NCI-H2227 (cell line): ENCODE measurements at regions not wholly inside any gene's neighbourhood (a gene's known extent, or its start where the extent isn't known, plus 50 kb on each side); places are given as distances from the start of the nearest gene placed in this dataset.
"Not testable (repeated sequence)": the region's sequence is repeated elsewhere in the genome, so short reads cannot be mapped to it uniquely, and the experiment has no call there.

Experiments used
- DNase-seq: peaks from one replicate; lab custom pipeline; 2025; ENCODE audit not compliant: unreplicated experiment; lab: John Stamatoyannopoulos, UW

DNA sequence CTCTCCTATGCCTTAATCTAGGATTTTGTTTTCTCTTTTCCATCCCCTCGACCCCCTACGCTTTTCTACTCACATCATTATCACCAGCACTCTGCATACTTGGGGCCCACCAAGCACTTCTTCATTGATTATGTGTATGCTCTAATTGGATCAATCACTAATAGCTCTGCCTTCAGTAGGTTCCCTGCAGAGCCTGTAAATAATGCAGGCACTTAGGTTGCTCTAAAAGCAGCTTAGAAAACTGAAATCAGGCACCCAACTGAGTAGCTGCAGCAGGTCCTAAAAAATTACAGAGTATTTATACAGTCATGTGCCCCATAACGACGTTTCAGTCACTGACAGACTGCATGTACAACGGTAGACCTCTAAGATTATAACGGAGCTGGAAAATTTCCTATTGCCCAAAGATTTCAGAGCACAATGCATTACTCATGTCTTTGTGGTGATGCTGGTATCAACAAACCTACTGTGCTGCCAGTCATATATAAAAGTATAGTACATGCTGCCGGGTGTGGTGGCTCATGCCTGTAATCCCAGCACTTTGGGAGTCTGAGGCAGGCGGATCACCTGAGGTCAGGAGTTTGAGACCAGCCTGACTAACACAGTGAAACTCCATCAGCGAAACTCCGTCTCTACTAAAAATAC, 280.4 kb downstream of the HS3ST3B1 start:
- no peak for DNase-seq

DNA sequence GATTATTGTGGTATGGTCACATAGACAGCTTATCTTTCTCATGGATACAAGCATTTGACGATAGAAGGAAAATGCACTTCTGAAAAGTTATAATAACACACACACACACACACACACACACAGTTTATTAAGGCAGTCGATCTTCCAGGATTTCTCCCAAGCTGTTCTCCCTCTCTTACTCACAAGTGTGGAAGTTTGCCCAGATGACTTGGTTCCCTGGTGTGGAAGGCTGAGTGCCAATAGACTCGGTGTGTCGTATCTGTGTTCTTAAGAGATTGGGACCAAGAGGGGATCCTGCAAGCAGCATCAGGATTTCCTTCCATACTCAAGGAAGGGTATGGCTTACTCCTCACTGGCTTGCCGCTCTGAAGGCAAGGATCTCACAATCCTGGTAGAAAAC, 279.6 kb downstream of the HS3ST3B1 start:
- DNase-seq, result no peak

GRCh38 chr17:14579716-14580115, 278.8 kb downstream of the HS3ST3B1 start:
- no peak for DNase-seq

DNA sequence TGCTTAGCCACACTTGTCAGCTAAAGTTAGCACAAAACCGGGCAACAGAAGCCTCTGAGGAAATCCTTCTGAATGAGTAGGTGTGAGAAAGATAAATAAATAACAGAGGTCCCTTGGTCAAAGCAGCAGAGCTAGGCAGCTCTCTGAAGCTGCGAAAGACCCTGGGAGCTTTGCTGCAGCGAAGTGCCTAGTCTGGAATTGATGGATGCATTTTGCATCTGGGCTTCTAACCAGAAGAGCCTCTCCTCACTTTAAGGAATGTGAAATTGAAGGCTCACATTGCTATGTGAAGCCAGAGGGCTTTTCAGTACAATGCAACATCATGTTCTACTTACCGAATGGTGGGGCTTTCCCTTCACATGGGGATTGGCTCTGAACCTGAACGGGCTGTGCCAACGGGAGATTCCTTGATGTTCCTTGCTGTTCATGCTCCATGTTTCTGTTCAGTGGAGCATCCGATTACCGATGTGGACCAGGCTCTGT, 274.6 kb downstream of the HS3ST3B1 start:
- DNase-seq, result no peak

GRCh38 chr17:14560325-14560724, 259.4 kb downstream of the HS3ST3B1 start:
- not testable (repeated sequence) for DNase-seq

DNA sequence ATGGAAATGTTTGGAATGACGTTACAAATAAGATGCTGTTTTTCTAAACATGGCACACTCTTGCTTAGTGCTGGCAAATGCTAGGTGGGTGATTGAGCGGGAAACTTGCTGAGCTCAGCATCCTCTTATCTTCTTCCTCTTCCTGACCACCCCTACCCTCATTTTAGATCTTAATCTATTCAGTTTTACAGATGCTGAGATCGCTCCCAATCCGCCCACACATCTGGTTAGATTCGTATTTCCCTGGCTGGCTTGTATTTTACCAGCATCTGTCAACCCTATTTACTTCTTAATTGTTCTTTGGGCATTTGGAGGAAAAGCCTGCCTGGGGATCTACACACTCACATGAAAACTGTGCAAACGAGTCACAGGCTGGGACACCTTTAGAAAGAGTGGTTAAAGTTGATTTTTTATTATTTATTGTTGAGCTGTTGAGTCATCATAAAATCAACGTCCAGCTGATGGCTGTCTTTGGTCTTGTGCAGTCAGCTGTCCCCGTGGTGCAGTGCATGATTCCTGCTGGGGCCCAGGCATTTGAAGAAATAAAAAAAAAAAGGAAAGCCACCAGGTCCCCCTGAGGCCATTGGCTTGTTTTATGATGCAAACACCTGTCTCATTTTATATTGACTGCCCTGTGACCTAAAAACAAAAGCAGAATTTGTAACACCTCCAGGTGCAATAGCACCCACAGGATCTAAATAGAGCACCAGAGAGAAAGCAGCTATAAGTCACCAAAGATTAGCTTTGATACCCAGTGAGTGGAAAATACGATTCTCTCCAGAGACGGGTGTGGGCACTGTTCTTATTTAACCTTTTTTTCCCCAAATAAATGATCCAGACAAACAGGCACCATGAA, 258.6 kb downstream of the HS3ST3B1 start:
- DNase-seq, result no peak

DNA sequence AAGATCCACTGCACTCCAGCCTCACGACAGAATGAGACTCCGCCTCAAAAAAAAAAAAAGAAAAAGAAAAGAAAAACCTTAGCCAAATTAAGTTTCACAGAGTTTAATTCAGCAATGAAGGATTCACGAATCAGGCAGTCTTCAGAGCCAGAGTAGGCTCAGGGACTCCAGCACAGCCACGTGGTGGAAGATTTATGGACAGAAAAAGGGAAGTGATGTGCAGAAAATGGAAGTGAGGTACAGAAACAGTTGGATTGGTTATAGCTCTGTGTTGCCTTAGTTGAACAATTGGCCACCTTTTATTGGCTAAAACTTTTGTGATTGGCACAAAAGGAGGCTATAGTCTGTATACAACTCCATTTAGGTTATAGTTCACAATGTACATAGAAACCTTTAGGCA, 256.6 kb downstream of the HS3ST3B1 start:
- no peak for DNase-seq

DNA sequence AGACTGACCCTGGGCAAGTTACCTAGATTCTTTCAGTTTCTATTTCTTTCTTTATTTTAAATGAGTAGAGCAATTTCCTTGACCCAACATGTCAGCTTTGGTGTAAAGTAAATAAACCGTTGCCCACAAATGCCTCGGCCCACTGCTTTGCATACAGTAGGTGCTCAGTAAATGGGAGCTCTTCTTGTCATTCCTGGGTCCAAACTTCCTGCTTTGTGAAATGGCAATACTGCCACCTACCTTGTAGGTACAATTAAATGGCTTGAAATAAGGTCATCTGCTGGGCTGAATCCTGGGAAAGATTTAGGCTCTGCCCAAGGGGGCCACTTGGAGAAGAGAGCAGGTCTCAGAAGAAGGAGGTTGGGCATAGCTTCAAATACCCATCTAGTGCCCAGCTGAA, 253.0 kb downstream of the HS3ST3B1 start:
- no peak for DNase-seq

DNA sequence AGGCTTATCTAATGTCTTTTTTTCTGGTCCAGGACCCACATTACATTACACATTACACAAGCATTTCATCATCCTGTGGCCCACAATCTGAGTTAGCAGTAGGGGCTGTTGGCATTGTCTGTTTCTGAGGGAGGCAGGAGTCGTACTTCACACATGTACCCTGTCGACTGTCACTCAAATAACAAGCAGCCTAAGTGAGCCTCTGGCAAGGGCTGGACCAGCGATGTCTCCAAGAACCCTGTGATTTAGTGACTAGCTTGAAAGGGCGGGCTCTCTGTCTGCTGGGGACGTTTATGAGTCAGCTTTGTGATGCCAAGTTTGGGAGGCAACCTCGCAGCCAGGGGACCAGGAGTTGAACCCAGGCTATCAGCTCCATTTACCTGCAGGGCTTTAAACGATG, 251.4 kb downstream of the HS3ST3B1 start:
- no peak for DNase-seq

DNA sequence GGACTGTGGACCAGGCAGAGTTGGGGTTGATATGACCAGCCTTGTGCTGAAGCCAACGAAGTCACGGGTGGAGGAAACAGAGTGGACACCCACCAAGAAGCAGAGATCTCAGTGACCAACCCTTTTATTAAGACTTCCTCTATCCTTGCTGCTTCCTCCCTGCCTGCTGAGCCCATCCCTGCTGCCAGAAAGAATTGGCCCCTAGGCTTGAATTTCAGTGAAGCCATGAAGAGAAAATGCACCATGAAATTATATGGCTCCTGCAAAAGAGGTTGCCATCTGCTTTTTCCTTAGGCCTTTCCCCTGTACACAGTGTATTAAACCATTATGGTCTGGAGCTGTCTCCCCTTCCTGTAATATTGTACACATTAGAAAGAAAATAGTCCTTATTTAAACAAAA, 246.7 kb downstream of the HS3ST3B1 start:
- no peak for DNase-seq

GRCh38 chr17:14547016-14547415, 246.1 kb downstream of the HS3ST3B1 start:
- no peak for DNase-seq

GRCh38 chr17:14545156-14545906, 244.4 kb downstream of the HS3ST3B1 start:
- no peak for DNase-seq

- DNase-seq, result no peak
Observed at GRCh38 chr17:14541714-14542113, 240.8 kb downstream of the HS3ST3B1 start.

- DNase-seq, result no peak
Observed at GRCh38 chr17:14539801-14540200, 238.9 kb downstream of the HS3ST3B1 start.

- not testable (repeated sequence) for DNase-seq
Observed at GRCh38 chr17:14532242-14532641, 231.4 kb downstream of the HS3ST3B1 start.

GRCh38 chr17:14525551-14526455, 224.9 kb downstream of the HS3ST3B1 start:
- no peak for DNase-seq

DNA sequence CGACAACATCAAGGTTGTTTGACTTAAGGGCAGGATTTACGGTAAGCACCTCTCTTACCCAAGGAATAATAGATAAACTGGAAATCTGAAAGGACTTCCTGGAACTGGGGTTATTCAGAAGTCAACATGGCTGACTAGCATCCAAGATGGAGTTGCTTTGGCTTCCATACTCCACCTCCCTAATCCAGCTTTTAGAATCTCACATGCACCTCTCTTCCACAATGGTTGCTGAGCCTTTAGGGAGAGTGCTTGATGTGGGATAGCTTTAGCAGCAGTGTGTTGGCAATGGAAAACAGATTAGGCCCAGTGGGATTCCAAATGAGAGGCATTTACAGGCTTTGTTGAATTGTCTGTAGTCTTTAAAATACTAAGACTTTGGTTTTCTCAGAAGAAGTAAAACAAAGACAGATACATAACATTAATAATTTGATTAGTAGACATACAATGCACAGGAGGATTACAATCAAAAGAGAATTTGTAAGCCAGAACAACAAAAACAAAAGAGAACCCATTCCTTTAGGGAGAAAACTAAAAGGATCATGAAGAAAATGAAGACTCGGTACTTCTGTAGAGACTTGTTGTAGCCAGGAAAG, 222.0 kb downstream of the HS3ST3B1 start:
- DNase-seq, result no peak

- not testable (repeated sequence) for DNase-seq
Observed at GRCh38 chr17:14518919-14519318, 218.0 kb downstream of the HS3ST3B1 start.

GRCh38 chr17:14514973-14515372, 214.1 kb downstream of the HS3ST3B1 start:
- DNase-seq, result no peak

DNA sequence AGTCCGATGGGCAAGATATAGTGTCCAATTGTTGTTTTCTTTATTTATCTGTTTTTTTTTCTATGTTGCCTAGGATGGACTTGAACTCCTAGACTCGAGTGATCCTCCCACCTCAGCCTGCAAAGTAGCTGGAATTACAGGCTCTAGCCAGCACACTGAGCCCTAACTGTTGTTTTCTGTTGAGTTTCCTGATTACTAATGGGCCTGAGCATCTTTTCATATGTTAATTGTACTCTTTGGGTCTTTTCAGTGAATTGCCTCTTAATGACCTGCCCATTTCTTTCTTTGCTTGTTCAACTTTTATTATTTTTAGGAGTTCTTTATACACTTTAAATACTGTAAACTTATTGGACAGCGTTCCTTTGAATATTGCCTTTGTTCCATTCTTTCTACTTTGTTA, 213.0 kb downstream of the HS3ST3B1 start:
- no peak for DNase-seq
